ENCODE measurements at regions not wholly inside any gene's neighbourhood (a gene's known extent, or its start where the extent isn't known, plus 50 kb on each side); places are given as distances from the start of the nearest gene placed in this dataset.
"Not testable (repeated sequence)": the region's sequence is repeated elsewhere in the genome, so short reads cannot be mapped to it uniquely, and the experiment has no call there.

GRCh38 chr6:139743664-139744437, 369.4 kb upstream of the CITED2 start:
- no peak for DNase-seq

DNA sequence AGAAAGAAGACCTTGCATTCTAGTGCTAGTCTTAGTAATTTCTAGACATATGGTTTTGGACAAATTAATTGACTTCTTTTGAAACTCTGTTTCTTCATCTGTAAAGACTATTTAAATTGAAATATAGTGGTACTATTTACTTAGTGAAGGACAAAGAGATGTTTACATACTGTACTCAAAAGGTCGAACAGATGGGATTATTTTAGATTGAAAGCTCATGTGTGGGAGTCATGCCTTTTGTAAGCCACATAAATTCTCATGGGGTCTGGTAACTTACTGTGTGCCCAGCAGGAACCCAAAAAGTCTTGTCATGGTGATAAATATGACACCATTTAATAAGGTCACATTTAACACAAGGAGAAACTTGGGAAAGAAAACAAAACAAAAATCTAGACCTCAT, 368.2 kb upstream of the CITED2 start:
- DNase-seq, result no peak

- no peak for DNase-seq
Measured at GRCh38 chr6:139738801-139739455, 364.5 kb upstream of the CITED2 start.

- DNase-seq, result no peak
Measured at GRCh38 chr6:139736325-139736906, 362.0 kb upstream of the CITED2 start.

GRCh38 chr6:139732451-139732850, 358.0 kb upstream of the CITED2 start:
- DNase-seq, result no peak

- no peak for DNase-seq
Measured at GRCh38 chr6:139730340-139730974, 356.0 kb upstream of the CITED2 start.

DNA sequence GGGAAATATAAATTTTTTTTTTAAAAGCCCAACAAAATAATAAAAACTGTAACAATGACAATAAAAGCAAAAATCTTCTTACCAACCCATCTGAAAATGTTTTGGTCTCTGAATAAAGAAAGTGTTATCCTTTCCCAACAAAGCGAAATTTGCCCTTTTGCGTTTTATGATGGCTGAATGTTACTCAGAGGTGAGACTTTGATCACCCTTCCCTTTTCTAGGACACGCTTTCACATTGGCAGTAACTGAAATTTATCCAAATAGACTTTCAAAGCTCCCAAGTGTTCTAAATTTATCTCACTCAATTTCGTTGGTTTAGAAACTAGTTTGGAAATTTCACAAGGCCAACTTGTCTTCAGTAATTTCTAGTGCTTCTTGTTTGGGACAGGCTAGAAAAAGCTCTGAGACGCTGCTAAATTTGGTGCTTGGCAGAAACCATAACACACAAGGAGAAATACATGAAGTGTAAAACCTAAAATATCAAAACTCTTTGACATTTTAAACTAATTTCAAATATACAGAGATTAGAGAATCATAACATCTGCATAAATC, 354.5 kb upstream of the CITED2 start:
- no peak for DNase-seq

DNA sequence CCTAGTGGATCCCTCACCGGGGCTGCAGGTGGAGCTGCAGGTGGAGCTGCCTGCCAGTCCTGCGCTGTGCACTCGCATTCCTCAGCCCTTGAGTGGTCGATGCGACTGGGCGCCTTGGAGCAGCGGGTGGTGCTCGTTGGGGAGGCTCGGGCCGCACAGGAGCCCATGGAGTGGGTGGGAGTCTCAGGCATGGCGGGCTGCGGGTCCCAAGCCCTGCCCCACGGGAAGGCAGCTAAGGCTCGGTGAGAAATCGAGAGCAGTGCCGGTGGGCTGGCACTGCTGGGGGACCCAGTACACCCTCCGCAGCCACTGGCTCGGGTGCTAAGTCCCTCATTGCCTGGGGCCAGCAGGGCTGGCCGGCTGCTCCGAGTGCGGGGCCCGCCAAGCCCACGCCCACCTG, 351.8 kb upstream of the CITED2 start:
- DNase-seq, result not testable (repeated sequence)

GRCh38 chr6:139722530-139722929, 348.1 kb upstream of the CITED2 start:
- no peak for DNase-seq

DNA sequence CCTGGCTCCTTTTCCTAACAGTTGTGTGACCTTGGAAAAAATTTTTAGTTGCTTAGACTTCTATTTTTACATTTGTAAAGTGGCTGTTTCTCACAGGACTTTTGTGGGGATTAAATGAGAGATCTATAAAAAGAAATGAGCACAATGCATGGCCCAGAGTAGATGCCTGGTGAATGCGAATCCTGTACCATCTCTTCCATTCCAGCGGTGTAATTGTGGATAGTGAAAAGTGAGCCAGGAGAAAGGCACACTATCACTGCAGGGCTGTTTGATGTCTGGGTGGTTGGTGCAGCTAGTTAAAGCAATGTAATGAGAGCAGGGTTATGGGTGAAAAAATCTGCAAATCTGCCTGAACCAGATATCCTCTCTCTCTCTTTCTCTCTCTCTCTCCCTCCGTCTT, 347.5 kb upstream of the CITED2 start:
- no peak for DNase-seq

DNA sequence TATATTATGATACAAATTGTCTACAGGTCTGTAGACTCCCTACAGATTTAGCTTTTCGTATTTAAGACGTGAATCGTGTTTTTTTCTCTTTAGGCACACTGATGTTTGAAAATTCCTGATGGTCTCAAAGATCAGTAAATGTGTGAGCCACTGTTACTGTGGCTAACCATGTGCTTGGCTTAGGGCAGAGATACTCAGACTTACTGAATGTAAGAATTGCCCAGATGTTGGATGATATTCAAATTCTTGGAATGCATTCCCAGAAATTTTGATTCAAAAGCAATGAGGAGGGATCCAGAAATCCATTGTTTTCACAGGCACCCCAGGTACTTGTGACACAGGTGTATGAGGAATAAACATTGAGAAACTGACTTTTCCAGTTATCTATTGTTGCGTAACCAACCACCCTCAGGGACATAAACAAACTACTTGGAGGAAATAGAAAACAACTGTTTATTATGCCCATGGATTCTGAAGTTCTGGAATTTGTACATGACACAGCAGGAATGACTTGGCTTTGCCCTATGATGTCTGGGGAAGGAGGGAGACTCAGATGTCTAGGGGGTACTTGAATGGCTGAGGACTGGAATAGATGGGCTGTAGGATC, 339.6 kb upstream of the CITED2 start:
- DNase-seq, result no peak

GRCh38 chr6:139713424-139713823, 339.0 kb upstream of the CITED2 start:
- no peak for DNase-seq

DNA sequence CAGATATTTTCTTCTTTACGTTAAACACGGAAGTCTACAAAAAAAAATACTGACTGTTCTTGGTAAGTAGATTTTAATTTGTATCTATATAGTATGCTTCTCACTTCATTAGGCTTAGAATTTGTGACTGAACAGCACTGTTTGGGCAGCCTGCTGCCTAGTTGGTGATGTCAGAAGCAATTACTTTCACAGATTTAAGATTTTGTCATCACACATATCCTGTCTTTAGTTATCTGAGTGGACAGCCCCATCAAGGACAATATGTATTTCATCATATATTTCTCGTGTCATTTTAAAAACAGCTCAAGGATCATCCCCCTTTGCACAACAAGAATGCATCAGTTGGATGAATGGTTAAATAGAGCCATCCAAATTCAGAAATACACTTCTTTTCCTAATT, 338.4 kb upstream of the CITED2 start:
- no peak for DNase-seq

GRCh38 chr6:139711804-139712585, 337.5 kb upstream of the CITED2 start:
- DNase-seq, result no peak

DNA sequence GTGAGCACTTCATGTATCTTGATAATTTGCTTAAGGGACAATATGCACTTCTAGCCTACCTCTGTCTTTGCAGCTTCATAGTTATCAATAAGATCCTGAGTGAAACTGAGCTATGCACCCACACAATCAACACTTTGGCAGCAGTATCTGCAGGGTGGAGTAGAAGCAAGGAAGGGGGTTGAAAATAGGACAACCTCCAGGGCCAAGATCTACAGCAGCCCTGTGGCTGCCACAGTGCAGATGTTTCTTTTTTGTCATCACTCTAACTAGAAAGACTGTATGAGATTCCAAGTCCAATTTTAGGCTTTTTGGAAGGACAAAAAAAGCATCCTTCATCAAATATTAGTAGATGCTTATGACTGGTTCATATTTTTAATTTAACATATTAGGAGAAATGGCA, 336.1 kb upstream of the CITED2 start:
- DNase-seq, result no peak

- DNase-seq, result no peak
Measured at GRCh38 chr6:139708337-139709199, 334.1 kb upstream of the CITED2 start.

DNA sequence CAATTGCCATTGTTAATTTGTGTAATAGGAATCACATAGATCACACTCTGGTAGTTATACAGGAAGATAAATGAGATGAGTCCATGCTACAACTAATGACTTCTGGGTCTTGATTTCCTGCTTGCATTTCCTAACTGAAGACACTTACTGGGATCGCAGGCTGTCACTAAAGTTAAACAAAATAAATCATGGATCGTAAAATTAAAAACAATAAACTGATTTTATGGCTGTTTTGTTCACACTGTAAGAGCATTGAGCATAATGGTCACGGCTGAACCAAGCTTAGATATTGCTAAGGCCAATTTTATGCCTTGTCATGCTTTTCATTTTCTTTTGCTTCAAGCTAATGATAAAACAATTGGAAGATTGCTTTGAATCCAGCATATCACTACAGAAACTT, 332.5 kb upstream of the CITED2 start:
- DNase-seq, result no peak

DNA sequence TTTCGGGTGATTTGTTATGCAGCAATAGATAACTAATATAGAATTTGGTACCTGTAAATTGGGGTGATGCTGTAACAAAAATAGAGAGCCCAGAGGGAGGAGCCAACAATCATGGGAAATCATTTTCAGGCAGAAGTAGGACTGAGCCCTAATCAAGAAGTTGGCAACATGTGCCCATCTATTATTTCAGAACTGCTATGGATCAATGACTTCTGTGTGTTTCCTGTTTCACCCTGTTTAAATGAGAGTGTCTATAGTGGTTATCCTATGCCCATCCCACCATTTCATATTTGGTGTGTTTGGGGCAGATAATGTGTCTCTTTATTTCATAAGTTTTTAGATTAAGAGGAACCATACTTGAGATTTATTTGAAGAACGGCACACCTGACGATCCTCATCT, 330.8 kb upstream of the CITED2 start:
- no peak for DNase-seq

DNA sequence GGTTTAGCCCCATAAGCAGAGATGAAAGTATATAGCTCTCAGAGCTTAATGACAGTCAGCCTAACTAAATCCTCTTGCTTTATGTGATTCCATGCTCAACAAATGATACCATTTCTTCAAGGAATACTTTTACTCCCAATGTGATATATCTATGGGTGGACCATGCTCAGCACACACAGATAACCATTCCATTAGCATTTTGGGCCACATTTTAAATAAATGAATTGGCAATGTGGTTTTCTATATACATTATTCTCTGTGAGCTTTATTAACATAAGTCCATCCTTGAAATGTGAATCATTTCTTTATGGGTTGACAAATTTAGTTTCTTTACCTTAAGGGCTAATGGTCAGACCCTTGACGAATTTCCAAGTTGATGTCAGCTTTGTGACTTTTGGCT, 329.3 kb upstream of the CITED2 start:
- DNase-seq, result no peak

GRCh38 chr6:139702706-139703105, 328.3 kb upstream of the CITED2 start:
- no peak for DNase-seq

GRCh38 chr6:139701695-139702094, 327.2 kb upstream of the CITED2 start:
- no peak for DNase-seq
